NCI-H2029 treated with DMSO at 0.1 percent for 48 hours (cell line): ENCODE measurements at regions not wholly inside any gene's neighbourhood (a gene's known extent, or its start where the extent isn't known, plus 50 kb on each side); places are given as distances from the start of the nearest gene placed in this dataset.

Source experiments
- DNase-seq: peaks from one replicate; lab custom pipeline; 2025; lab: John Stamatoyannopoulos, UW

GRCh38 chr15:31758126-31758525, 272.2 kb upstream of the CHRNA7 start:
- DNase-seq: no peak

- DNase-seq: no peak
Measured at GRCh38 chr15:31768055-31768454, 262.3 kb upstream of the CHRNA7 start.

GRCh38 chr15:31774045-31774444, 256.3 kb upstream of the CHRNA7 start:
- DNase-seq: no peak

GRCh38 chr15:31776039-31776438, 254.3 kb upstream of the CHRNA7 start:
- no peak for DNase-seq

GRCh38 chr15:31781261-31781660, 249.1 kb upstream of the CHRNA7 start:
- DNase-seq: no peak

GRCh38 chr15:31782016-31782783, 248.1 kb upstream of the CHRNA7 start:
- no peak for DNase-seq

- DNase-seq: no peak
Measured at GRCh38 chr15:31782951-31783350, 247.4 kb upstream of the CHRNA7 start.

GRCh38 chr15:31786360-31786759, 244.0 kb upstream of the CHRNA7 start:
- DNase-seq: no peak

GRCh38 chr15:31788104-31788503, 242.2 kb upstream of the CHRNA7 start:
- no peak for DNase-seq

GRCh38 chr15:31792611-31793199, 237.6 kb upstream of the CHRNA7 start:
- DNase-seq: no peak

- DNase-seq: no peak
Measured at GRCh38 chr15:31799319-31799714, 231.0 kb upstream of the CHRNA7 start.

- no peak for DNase-seq
Measured at GRCh38 chr15:31799715-31800321, 230.5 kb upstream of the CHRNA7 start.

GRCh38 chr15:31801152-31801551, 229.2 kb upstream of the CHRNA7 start:
- DNase-seq: no peak

- DNase-seq: no peak
Measured at GRCh38 chr15:31802761-31803160, 227.6 kb upstream of the CHRNA7 start.

- DNase-seq: no peak
Measured at GRCh38 chr15:31803388-31803884, 226.9 kb upstream of the CHRNA7 start.

GRCh38 chr15:31805090-31805662, 225.1 kb upstream of the CHRNA7 start:
- DNase-seq: no peak

- no peak for DNase-seq
Measured at GRCh38 chr15:31806106-31806505, 224.2 kb upstream of the CHRNA7 start.

- DNase-seq: no peak
Measured at GRCh38 chr15:31811641-31812040, 218.7 kb upstream of the CHRNA7 start.

- no peak for DNase-seq
Measured at GRCh38 chr15:31814082-31814481, 216.2 kb upstream of the CHRNA7 start.

GRCh38 chr15:31815411-31816155, 214.7 kb upstream of the CHRNA7 start:
- no peak for DNase-seq

GRCh38 chr15:31822463-31822862, 207.9 kb upstream of the CHRNA7 start:
- DNase-seq: no peak

GRCh38 chr15:31824024-31824423, 206.3 kb upstream of the CHRNA7 start:
- DNase-seq: no peak
